Bronchial epithelial cell (primary cell): ENCODE measurements at regions not wholly inside any gene's neighbourhood (a gene's known extent, or its start where the extent isn't known, plus 50 kb on each side); places are given as distances from the start of the nearest gene placed in this dataset.
"Not testable (repeated sequence)": the region's sequence is repeated elsewhere in the genome, so short reads cannot be mapped to it uniquely, and the experiment has no call there.

ENCODE experiments used
- DNase-seq: peaks from one replicate; pipeline ENCODE4 v3.0.0-alpha.2; 2010; ENCODE audit warnings: low read depth
- FAIRE-seq: peaks from 2 replicates; lab custom pipeline; 2011; peaks lifted over from hg19 to GRCh38; lab: Jason Lieb, UNC
- H3K27me3 ChIP-seq: 2 replicates; pipeline ENCODE4 v1.5.1; 2011; ENCODE audit warnings: low read length; ENCODE audit not compliant: control insufficient read depth, insufficient read depth
- H3K36me3 ChIP-seq: 2 replicates; pipeline ENCODE4 v1.5.1; 2011; ENCODE audit warnings: low read length; ENCODE audit not compliant: control insufficient read depth, insufficient read depth
- H3K4me3 ChIP-seq: 2 replicates; pipeline ENCODE4 v1.5.1; 2011; ENCODE audit warnings: mild to moderate bottlenecking, low read depth, low read length, control low read depth
- CTCF ChIP-seq: IDR thresholded peaks from 2 replicates; pipeline ENCODE4 v1.5.1; 2011; ENCODE audit warnings: mild to moderate bottlenecking, moderate library complexity, low read length, control low read depth, inconsistent platforms; ENCODE audit not compliant: insufficient read depth, severe bottlenecking

GRCh38 chr5:89307972-89308371 lies 425.0 kb upstream of the MEF2C start:
- TF ChIP-seq CTCF = no peak
- no peaks in the 10 kb centered on the region for H3K36me3 ChIP-seq
- H3K4me3 ChIP-seq = no peak overlapping the region
- DNase-seq (no peak), FAIRE-seq (no peak)
- no peaks in the 10 kb centered on the region for H3K27me3 ChIP-seq

GRCh38 chr5:89307141-89307540 lies 424.2 kb upstream of the MEF2C start:
- not testable (repeated sequence) for H3K36me3 ChIP-seq, H3K4me3 ChIP-seq, H3K27me3 ChIP-seq, FAIRE-seq, DNase-seq

- H3K36me3 ChIP-seq = no peaks in the 10 kb centered on the region
- no peak overlapping the region for H3K4me3 ChIP-seq
- DNase-seq = no peak
- no peak for TF ChIP-seq CTCF
- no peak for FAIRE-seq
- no peaks in the 10 kb centered on the region for H3K27me3 ChIP-seq
Measured at GRCh38 chr5:89303033-89303480, 420.1 kb upstream of the MEF2C start.

- Histone ChIP-seq H3K36me3 (no peaks in the 10 kb centered on the region), H3K27me3 (no peaks in the 10 kb centered on the region), H3K4me3 (no peak overlapping the region)
- TF ChIP-seq CTCF = no peak
- DNase-seq (no peak), FAIRE-seq (no peak)
Measured at GRCh38 chr5:89302102-89302891, 419.3 kb upstream of the MEF2C start.

- no peak overlapping the region for H3K4me3 ChIP-seq
- no peak for TF ChIP-seq CTCF
- no peaks in the 10 kb centered on the region for H3K36me3 ChIP-seq
- FAIRE-seq = no peak
- H3K27me3 ChIP-seq = no peaks in the 10 kb centered on the region
- no peak for DNase-seq
Measured at GRCh38 chr5:89301321-89302025, 418.5 kb upstream of the MEF2C start.

GRCh38 chr5:89300426-89300970 lies 417.5 kb upstream of the MEF2C start:
- FAIRE-seq (no peak), DNase-seq (no peak)
- Histone ChIP-seq H3K27me3 (no peaks in the 10 kb centered on the region), H3K4me3 (no peak overlapping the region), H3K36me3 (no peaks in the 10 kb centered on the region)
- no peak for TF ChIP-seq CTCF
